SK-N-SH (cell line): ENCODE measurements at regions not wholly inside any gene's neighbourhood (a gene's known extent, or its start where the extent isn't known, plus 50 kb on each side); places are given as distances from the start of the nearest gene placed in this dataset.

Experiments used
- CTCF ChIP-seq: fragments of 200-600 bp; sonication (generic); IDR thresholded peaks from 2 replicates; pipeline ENCODE4 v1.6.1; 2017; ENCODE audit warnings: antibody characterized with exemption, mild to moderate bottlenecking, moderate library complexity
- EP300 ChIP-seq, 2 experiments: IDR thresholded peaks; 2 replicates each; pipeline versions ENCODE4 v1.4.0 to v1.6.1; 2012; ENCODE audit warnings: borderline replicate concordance in 1 of 2, low read depth in 1 of 2, low read length in 1 of 2
- EZH2phosphoT487 ChIP-seq: fragments of 200-600 bp; sonication (generic); IDR thresholded peaks from 2 replicates; pipeline ENCODE4 v1.6.1; 2017; ENCODE audit warnings: low read depth, mixed run types, mild to moderate bottlenecking, antibody characterized with exemption, moderate library complexity, borderline replicate concordance
- MAX ChIP-seq: IDR thresholded peaks from 2 replicates; pipeline ENCODE4 v1.4.0; 2012; ENCODE audit warnings: low read depth
- REST ChIP-seq: IDR thresholded peaks from 2 replicates; pipeline ENCODE4 v1.6.1; 2012; ENCODE audit warnings: mild to moderate bottlenecking, low read depth, low read length, moderate library complexity
- SIN3A ChIP-seq: IDR thresholded peaks from 2 replicates; pipeline ENCODE4 v1.6.1; 2012; ENCODE audit warnings: low read depth, mild to moderate bottlenecking, low read length, moderate library complexity, borderline replicate concordance
- USF2 ChIP-seq: fragments of 150-350 bp; IDR thresholded peaks from 2 replicates; pipeline ENCODE4 v1.6.1; 2017; ENCODE audit warnings: antibody characterized with exemption, low read length, low read depth, borderline replicate concordance

- TF ChIP-seq EZH2phosphoT487, result no peak
- TF ChIP-seq MAX, result no peak
- TF ChIP-seq EP300 (IDR thresholded peaks at IDR 0.05; ENCODE audit: borderline replicate concordance in 1 of 2, low read depth in 1 of 2, low read length in 1 of 2), result no peak
- TF ChIP-seq REST, result no peak
- no peak for TF ChIP-seq CTCF
- no peak for TF ChIP-seq SIN3A
- no peak for TF ChIP-seq USF2
Measured at GRCh38 chr6:27669624-27670301, 196.9 kb upstream of the ZNF184 start.
